ENCODE measurements at regions not wholly inside any gene's neighbourhood (a gene's known extent, or its start where the extent isn't known, plus 50 kb on each side); places are given as distances from the start of the nearest gene placed in this dataset.
"Not testable (repeated sequence)": the region's sequence is repeated elsewhere in the genome, so short reads cannot be mapped to it uniquely, and the experiment has no call there.

DNA sequence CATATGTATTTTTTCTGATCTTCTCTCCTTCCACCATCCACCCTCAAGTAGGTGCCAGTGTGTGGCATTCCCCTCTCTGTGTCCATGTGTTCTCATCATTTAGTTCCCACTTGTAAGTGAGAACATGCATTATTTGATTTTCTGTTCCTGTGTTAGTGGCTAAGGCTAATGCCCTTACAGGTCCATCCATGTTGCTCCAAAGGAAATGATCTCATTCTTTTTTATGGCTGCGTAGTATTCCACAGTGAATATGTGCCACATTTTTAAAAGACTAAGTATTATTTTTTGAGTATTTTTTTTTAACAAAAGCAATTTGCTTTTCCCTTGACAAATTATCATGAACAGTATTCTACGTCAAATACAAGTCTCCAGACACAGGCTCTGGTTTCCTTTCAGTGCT, 86.4 kb upstream of the ZNF746 start:
- WGBS, 2 donors: 99 to 100% methylated on average over 2 of the region's 2 CpGs

DNA sequence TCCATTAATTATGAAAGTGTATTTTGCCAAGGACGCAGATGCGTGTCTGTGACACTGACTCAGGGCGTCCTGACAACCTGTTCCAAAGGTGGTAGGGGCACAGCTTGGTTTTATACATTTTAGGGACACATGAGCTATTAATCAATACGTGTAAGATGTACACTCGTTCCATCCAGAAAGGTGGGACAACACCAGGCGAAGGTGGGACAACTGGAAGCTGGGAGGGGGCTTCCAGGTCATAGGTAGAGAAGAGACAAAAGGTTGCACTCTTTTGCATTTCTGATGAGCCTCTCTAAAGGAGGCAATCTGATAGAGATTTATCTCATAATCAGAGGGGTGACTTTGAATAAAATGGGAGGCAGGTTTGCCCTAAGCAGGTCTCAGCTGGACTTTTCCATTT, 82.7 kb upstream of the ZNF746 start:
- DNase-seq: no peak
- Histone ChIP-seq H3K27ac (no peak overlapping the region), H3K4me1 (no peaks in the 10 kb centered on the region), H3K4me3 (no peak overlapping the region), H3K9me3 (no peaks in the 10 kb centered on the region), H3K27me3 (no peaks in the 10 kb centered on the region), H3K36me3 (ENCODE audit: low read depth, missing control alignments) (no peaks in the 10 kb centered on the region)
- TF ChIP-seq POLR2A (IDR thresholded peaks at IDR 0.05): no peak
- TF ChIP-seq, protein P1, sequence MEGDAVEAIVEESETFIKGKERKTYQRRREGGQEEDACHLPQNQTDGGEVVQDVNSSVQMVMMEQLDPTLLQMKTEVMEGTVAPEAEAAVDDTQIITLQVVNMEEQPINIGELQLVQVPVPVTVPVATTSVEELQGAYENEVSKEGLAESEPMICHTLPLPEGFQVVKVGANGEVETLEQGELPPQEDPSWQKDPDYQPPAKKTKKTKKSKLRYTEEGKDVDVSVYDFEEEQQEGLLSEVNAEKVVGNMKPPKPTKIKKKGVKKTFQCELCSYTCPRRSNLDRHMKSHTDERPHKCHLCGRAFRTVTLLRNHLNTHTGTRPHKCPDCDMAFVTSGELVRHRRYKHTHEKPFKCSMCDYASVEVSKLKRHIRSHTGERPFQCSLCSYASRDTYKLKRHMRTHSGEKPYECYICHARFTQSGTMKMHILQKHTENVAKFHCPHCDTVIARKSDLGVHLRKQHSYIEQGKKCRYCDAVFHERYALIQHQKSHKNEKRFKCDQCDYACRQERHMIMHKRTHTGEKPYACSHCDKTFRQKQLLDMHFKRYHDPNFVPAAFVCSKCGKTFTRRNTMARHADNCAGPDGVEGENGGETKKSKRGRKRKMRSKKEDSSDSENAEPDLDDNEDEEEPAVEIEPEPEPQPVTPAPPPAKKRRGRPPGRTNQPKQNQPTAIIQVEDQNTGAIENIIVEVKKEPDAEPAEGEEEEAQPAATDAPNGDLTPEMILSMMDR (IDR thresholded peaks at IDR 0.05): no peak
- WGBS, 2 donors: 93 to 96% methylated on average over 6 of the region's 6 CpGs
- intact Hi-C loops (cut with DNase I; ENCODE audit: low total_unique reads): no loop called here

More for the DNA sequence above, 86.4 kb upstream of the ZNF746 start:
- Histone ChIP-seq H3K27me3 (no peaks in the 10 kb centered on the region), H3K9me3 (no peaks in the 10 kb centered on the region), H3K27ac (no peak overlapping the region), H3K4me3 (no peak overlapping the region), H3K36me3 (ENCODE audit: low read depth, missing control alignments) (no peaks in the 10 kb centered on the region), H3K4me1 (no peaks in the 10 kb centered on the region)
- no peak for DNase-seq
- TF ChIP-seq, protein P1 (IDR thresholded peaks at IDR 0.05): no peak
- TF ChIP-seq POLR2A (IDR thresholded peaks at IDR 0.05): no peak
- intact Hi-C loops (cut with DNase I; ENCODE audit: low total_unique reads): no loop called here

DNA sequence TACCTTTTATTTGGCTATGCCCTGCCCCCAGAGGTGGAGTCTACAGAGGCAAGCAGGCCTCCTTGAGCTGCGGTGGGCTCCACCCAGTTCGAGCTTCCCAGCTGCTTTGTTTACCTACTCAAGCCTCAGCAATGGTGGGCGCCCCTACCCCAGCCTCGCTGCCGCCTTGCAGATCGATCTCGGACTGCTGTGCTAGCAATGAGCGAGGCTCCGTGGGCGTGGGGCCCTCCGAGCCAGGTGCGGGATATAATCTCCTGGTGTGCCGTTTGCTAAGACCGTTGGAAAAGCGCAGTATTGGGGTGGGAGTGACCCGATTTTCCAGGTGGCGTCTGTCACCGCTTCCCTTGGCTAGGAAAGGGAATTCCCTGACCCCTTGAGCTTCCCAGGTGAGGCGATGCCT, 81.8 kb upstream of the ZNF746 start:
- H3K36me3 ChIP-seq (ENCODE audit: low read depth, missing control alignments); intact Hi-C loops (cut with DNase I; ENCODE audit: low total_unique reads); H3K4me3 ChIP-seq; H3K27me3 ChIP-seq; H3K27ac ChIP-seq; DNase-seq; H3K9me3 ChIP-seq; H3K4me1 ChIP-seq: not testable (repeated sequence)
- 94 to 98% methylated on average over 14 to 18 of the region's 19 CpGs for WGBS, 2 donors

DNA sequence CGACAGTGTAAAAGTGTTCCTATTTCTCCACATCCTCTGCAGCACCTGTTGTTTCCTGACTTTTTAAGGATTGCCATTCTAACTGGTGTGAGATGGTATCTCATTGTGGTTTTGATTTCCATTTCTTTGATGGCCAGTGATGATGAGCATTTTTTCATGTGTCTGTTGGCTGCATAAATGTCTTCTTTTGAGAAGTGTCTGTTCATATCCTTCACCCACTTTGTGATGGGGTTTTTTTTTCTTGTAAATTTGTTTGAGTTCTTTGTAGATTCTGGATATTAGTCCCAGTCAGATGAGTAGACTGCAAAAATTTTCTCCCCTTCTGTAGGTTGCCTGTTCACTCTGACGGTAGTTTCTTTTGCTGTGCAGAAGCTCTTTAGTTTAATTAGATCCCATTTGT, 76.8 kb upstream of the ZNF746 start:
- DNase-seq; H3K4me1 ChIP-seq; H3K9me3 ChIP-seq; intact Hi-C loops (cut with DNase I; ENCODE audit: low total_unique reads); H3K36me3 ChIP-seq (ENCODE audit: low read depth, missing control alignments); H3K27me3 ChIP-seq; H3K27ac ChIP-seq; H3K4me3 ChIP-seq: not testable (repeated sequence)
- 97 to 98% methylated on average over 2 of the region's 2 CpGs for WGBS, 2 donors

DNA sequence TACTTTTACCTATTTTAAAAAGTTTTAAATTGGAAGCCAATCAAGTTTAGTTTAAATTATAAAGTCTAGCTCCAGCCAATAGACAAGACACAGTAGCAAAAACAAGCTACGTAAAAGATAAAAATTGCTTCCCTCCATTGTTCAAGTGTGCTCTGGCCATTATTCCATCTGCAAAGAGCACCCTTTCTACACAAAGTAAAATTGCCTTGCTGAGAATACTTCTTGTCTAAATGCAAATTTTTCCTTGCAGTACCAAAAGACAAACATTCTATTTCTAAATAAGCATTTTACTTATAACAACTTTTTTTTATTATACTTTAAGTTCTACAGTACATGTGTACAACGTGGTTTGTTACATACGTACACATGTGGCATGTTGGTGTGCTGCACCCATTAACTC, 75.9 kb upstream of the ZNF746 start:
- intact Hi-C loops (cut with DNase I; ENCODE audit: low total_unique reads): no loop called here
- 93 to 98% methylated on average over 3 of the region's 3 CpGs for WGBS, 2 donors
- Histone ChIP-seq H3K27me3 (no peaks in the 10 kb centered on the region), H3K4me3 (no peak overlapping the region), H3K4me1 (no peaks in the 10 kb centered on the region), H3K9me3 (no peaks in the 10 kb centered on the region), H3K36me3 (ENCODE audit: low read depth, missing control alignments) (no peaks in the 10 kb centered on the region), H3K27ac (no peak overlapping the region)
- TF ChIP-seq, protein P1 (IDR thresholded peaks at IDR 0.05): no peak
- no peak for TF ChIP-seq POLR2A (IDR thresholded peaks at IDR 0.05)
- no peak for DNase-seq

DNA sequence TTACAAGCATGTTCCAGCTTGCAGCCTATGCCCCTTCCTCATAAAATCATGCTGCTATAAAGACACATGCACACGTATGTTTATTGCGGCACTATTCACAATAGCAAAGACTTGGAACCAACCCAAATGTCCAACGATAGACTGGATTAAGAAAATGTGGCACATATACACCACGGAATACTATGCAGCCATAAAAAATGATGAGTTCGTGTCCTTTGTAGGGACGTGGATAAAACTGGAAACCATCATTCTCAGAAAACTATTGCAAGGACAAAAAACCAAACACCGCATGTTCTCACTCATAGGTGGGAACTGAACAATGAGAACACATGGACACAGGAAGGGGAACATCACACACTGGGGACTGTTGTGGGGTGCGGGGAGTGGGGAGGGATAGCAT, 75.3 kb upstream of the ZNF746 start:
- H3K4me1 ChIP-seq; DNase-seq; H3K36me3 ChIP-seq (ENCODE audit: low read depth, missing control alignments); H3K4me3 ChIP-seq; intact Hi-C loops (cut with DNase I; ENCODE audit: low total_unique reads); H3K9me3 ChIP-seq; H3K27me3 ChIP-seq; H3K27ac ChIP-seq: not testable (repeated sequence)
- 93 to 97% methylated on average over 8 of the region's 8 CpGs for WGBS, 2 donors

Measured in testis (tissue), 2 donors.